ENCODE measurements at regions not wholly inside any gene's neighbourhood (a gene's known extent, or its start where the extent isn't known, plus 50 kb on each side); places are given as distances from the start of the nearest gene placed in this dataset.

GRCh38 chr12:24499151-24500146 is 449.5 kb downstream of the BCAT1 start:
- WGBS, 5 donors, result 78 to 90% (median 84%) methylated on average over 8 of the region's 8 CpGs
- TF ChIP-seq CTCF (IDR thresholded peaks at IDR 0.05) (no peak), POLR2A (IDR thresholded peaks at IDR 0.05) (no peak)
- Histone ChIP-seq H3K27me3 (no peaks in the 10 kb centered on the region), H3K9me3 (no peaks in the 10 kb centered on the region), H3K4me1 (peaks cover 0 to 35% (median 2%) of the 10 kb centered on the region in 4 donors), H3K36me3 (no peaks in the 10 kb centered on the region), H3K27ac (peak overlapping the region in 4 of 5 donors; percentile 21 to 62 (median 52)), H3K4me3 (no peak overlapping the region)
- DNase-seq, result no peak
- intact Hi-C loops (cut with DNase I; ENCODE audit: low total_unique reads), result no loop called here

DNA sequence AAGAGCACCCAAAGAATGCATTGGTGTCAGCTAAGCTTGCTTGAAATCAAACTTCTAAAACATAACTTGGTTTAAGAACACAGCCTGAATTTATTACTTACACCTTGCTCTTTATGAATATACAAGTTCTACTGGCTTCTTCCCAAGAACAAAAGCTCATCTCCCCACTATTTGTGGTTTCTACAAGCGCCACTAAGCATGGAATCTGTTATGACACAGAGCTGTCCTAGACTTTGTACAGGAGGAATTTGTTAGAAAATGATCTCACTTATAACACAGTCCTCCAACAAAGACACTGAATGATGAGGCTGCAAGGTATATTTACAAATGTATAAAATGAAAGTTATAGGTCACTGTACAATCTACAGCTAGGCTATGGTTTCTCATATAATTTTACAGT is 452.1 kb downstream of the BCAT1 start:
- Histone ChIP-seq H3K27ac (no peak overlapping the region), H3K36me3 (no peaks in the 10 kb centered on the region), H3K4me1 (peaks cover 0 to 35% (median 2%) of the 10 kb centered on the region in 4 donors), H3K9me3 (no peaks in the 10 kb centered on the region), H3K27me3 (no peaks in the 10 kb centered on the region), H3K4me3 (no peak overlapping the region)
- 70 to 86% (median 71%) methylated on average over 1 of the region's 1 CpG for WGBS, 5 donors
- TF ChIP-seq POLR2A (IDR thresholded peaks at IDR 0.05) (no peak), POLR2AphosphoS5 (IDR thresholded peaks at IDR 0.05) (no peak), EP300 (IDR thresholded peaks at IDR 0.05) (no peak), CTCF (IDR thresholded peaks at IDR 0.05) (no peak)
- no peak for DNase-seq
- intact Hi-C loops (cut with DNase I; ENCODE audit: low total_unique reads), result no loop called here

- Histone ChIP-seq H3K27ac (no peak overlapping the region), H3K36me3 (no peaks in the 10 kb centered on the region), H3K9me3 (no peaks in the 10 kb centered on the region), H3K27me3 (no peaks in the 10 kb centered on the region), H3K4me1 (peaks cover 0 to 24% (median 2%) of the 10 kb centered on the region in 4 donors), H3K4me3 (no peak overlapping the region)
- 74 to 83% (median 78%) methylated on average over 2 of the region's 2 CpGs for WGBS, 5 donors
- intact Hi-C loops (cut with DNase I; ENCODE audit: low total_unique reads), result no loop called here
- TF ChIP-seq POLR2A (IDR thresholded peaks at IDR 0.05) (no peak), CTCF (IDR thresholded peaks at IDR 0.05) (no peak), POLR2AphosphoS5 (IDR thresholded peaks at IDR 0.05) (no peak), EP300 (IDR thresholded peaks at IDR 0.05) (no peak)
- no peak for DNase-seq
Measured at GRCh38 chr12:24494401-24494800, 454.5 kb downstream of the BCAT1 start.

DNA sequence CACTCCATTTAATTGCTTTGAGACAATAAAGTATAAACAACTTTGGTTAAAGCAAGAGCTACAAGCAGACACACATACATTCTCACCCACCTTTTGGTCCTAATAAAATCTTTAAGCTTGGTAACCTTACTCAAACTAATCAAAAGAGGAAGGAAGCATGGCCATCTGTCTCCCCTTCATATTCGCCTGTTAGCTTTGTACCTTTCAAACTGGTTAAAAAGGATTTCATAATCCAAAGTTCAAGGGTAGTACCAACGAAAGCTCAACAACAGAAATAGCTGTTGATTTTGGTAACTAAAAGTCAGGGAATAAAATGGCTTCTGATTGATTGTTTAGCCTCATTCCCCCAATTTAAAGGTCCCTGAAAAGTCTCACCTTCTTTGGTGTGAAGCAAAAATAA is 456.9 kb downstream of the BCAT1 start:
- Histone ChIP-seq H3K9me3 (no peaks in the 10 kb centered on the region), H3K27me3 (no peaks in the 10 kb centered on the region), H3K4me1 (peaks cover 0 to 13% (median 2%) of the 10 kb centered on the region in 4 donors), H3K36me3 (no peaks in the 10 kb centered on the region), H3K27ac (no peak overlapping the region), H3K4me3 (no peak overlapping the region)
- WGBS, 5 donors, result 70 to 74% (median 73%) methylated on average over 2 of the region's 2 CpGs
- TF ChIP-seq CTCF (IDR thresholded peaks at IDR 0.05) (no peak), POLR2A (IDR thresholded peaks at IDR 0.05) (no peak)
- intact Hi-C loops (cut with DNase I; ENCODE audit: low total_unique reads), result no loop called here
- DNase-seq, result no peak

Measured in stomach (tissue), 8 donors.